Spinal cord (tissue), 9 donors: ENCODE measurements at regions not wholly inside any gene's neighbourhood (a gene's known extent, or its start where the extent isn't known, plus 50 kb on each side); places are given as distances from the start of the nearest gene placed in this dataset.

Source experiments
- DNase-seq, 6 donors: peaks; one replicate each; pipeline versions ENCODE4 v3.0.0 to v3.0.0-alpha.2; 2013 to 2015; ENCODE audit warnings: low spot score in 6 of 6, low read depth in 4 of 6
- H3K27ac ChIP-seq: one replicate; pipeline ENCODE4 v1.5.1; 2013; ENCODE audit warnings: low read depth, low read length, control low read depth
- H3K27me3 ChIP-seq: one replicate; pipeline ENCODE4 v1.6.1; 2013; ENCODE audit warnings: low read length; ENCODE audit not compliant: control insufficient read depth, insufficient read depth
- H3K36me3 ChIP-seq: one replicate; pipeline ENCODE4 v1.6.1; 2013; ENCODE audit warnings: low read length; ENCODE audit not compliant: control insufficient read depth, insufficient read depth
- H3K4me1 ChIP-seq: one replicate; pipeline ENCODE4 v1.6.1; 2013; ENCODE audit warnings: low read length; ENCODE audit not compliant: control insufficient read depth, insufficient read depth
- H3K4me3 ChIP-seq: one replicate; pipeline ENCODE4 v1.5.1; 2013; ENCODE audit warnings: low read depth, low read length, control low read depth
- H3K9me3 ChIP-seq: one replicate; pipeline ENCODE4 v1.6.1; 2013; ENCODE audit warnings: low read length; ENCODE audit not compliant: control insufficient read depth, insufficient read depth
- WGBS: methylation state at CpG from one replicate; pipeline ENCODE4 v1.1.5; 2013; ENCODE audit warnings: missing lambda C conversion rate; ENCODE audit not compliant: insufficient coverage; 5-methylcytosine and 5-hydroxymethylcytosine counted together
- donor health status: healthy.

DNA sequence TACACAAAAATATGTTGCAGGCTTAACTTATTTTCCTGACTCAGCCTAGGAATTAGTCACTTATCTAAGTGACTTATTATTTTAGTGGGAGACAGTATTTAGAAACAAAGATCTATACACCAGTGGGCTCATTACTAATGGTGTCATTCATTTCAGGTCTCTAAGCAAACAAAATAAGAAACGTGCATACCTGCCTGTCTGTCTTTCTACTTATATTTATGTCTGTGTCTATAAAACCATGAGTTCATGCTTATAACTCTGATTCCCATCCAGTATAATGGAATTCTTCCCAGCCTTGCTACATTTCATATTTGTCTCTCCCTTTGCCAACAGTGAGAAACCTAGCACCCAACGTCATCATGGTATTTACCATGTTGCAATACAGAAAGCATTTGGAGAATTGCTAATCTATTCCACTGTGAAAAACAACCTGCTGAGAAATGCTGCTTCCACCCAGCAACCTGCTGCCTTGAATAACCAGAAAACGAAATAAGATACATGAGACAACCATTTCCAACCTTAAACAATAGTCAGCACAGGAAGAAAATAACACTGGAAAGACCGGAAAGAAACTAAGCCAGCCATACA lies 501.0 kb downstream of the GLRX3 start:
- WGBS = 29% methylated on average over 1 of the region's 4 CpGs
- Histone ChIP-seq H3K9me3 (no peaks in the 10 kb centered on the region), H3K4me3 (no peak overlapping the region), H3K27ac (no peak overlapping the region), H3K36me3 (no peaks in the 10 kb centered on the region), H3K4me1 (no peaks in the 10 kb centered on the region), H3K27me3 (peaks cover 4% of the 10 kb centered on the region)
- peak in 2 of 6 donors; percentile 58 to 81 for DNase-seq

DNA sequence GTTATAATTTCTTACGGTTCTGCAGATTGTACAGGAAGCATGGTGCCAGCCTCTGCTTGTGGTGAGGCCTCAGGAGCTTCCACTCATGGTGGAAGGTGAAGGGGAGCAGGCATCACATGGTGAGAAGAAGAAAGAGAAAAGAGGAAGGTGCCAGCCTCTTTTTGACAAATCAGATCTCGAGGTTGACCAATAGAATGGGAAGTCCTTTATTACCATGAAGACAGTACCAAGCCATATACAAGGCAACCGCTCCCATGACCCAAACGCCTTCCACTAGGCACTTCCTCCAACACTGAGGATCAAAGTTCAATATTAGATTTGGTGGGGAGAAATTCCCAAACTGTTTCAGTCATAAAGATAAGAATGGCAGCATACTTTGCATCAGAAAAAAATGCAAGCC lies 502.8 kb downstream of the GLRX3 start:
- Histone ChIP-seq H3K4me3 (no peak overlapping the region), H3K27ac (no peak overlapping the region), H3K4me1 (no peaks in the 10 kb centered on the region), H3K36me3 (no peaks in the 10 kb centered on the region), H3K9me3 (no peaks in the 10 kb centered on the region), H3K27me3 (peaks cover 4% of the 10 kb centered on the region)
- DNase-seq = no peak
- 100% methylated on average over 1 of the region's 4 CpGs for WGBS

DNA sequence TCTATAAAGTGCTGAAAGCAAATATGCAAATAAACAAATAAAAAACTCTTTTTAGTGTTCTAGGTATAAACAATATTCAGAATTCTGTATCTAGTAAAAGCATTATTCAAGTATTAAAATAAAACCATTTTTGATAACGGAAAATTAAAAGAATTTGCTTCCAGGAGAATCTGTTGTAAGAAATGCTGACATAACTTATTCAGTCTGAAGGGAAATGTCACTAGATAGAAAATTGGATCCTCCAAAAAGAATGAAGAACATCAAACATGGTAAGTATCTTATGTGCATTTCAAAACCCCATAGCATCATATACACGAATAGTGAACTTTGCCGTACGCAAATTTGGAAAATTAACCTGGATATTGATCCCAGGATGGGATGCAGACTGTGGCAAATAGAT lies 506.7 kb downstream of the GLRX3 start:
- no peaks in the 10 kb centered on the region for H3K27me3 ChIP-seq
- H3K27ac ChIP-seq = no peak overlapping the region
- H3K4me3 ChIP-seq = no peak overlapping the region
- H3K9me3 ChIP-seq = no peaks in the 10 kb centered on the region
- no peaks in the 10 kb centered on the region for H3K4me1 ChIP-seq
- H3K36me3 ChIP-seq = no peaks in the 10 kb centered on the region
- WGBS = 100% methylated on average over 2 of the region's 4 CpGs
- no peak for DNase-seq

DNA sequence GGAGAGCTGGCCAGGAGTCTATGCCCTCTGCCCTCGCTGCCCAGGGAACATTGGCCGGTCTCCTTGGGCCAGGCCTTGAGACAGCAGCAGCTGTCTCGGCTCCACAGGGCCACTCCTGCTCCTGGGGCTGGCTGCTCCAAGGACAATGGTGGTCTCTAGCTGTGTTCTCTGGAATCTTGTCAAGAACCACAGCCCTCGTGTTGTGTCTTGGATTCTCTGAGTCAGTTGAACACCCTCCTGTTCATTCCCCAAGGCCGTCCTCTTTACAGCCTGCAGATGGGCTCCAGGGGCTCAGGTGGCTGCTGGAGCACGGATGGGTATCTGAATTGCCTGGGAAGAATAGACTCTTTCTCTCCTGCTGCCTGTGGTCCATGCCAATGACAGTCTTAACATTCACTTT lies 511.1 kb downstream of the GLRX3 start:
- no peak for DNase-seq
- Histone ChIP-seq H3K4me1 (no peaks in the 10 kb centered on the region), H3K9me3 (no peaks in the 10 kb centered on the region), H3K36me3 (no peaks in the 10 kb centered on the region), H3K4me3 (no peak overlapping the region), H3K27ac (no peak overlapping the region), H3K27me3 (no peaks in the 10 kb centered on the region)
- 62% methylated on average over 5 of the region's 6 CpGs for WGBS

DNA sequence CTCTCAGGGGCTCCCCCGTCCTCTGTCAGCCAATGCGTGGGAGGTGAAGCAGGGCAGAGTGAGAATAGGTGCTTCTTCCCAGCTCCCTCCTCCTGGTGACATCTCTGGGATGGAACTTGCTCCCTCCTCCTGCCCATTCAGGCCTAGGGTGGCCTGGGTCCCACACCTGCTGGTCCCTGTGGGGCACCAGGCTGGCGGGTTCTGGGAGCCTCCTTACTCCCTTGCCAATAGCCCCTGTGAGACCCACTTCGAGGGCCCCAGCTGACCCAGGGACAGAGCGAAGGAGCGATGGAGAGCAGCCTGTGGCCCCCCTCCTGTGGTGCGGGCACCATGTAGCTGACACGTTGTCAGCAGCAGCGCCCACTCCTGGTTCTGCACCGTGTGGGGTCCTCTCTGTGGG lies 512.6 kb downstream of the GLRX3 start:
- H3K27me3 ChIP-seq = no peaks in the 10 kb centered on the region
- 83% methylated on average over 7 of the region's 10 CpGs for WGBS

DNA sequence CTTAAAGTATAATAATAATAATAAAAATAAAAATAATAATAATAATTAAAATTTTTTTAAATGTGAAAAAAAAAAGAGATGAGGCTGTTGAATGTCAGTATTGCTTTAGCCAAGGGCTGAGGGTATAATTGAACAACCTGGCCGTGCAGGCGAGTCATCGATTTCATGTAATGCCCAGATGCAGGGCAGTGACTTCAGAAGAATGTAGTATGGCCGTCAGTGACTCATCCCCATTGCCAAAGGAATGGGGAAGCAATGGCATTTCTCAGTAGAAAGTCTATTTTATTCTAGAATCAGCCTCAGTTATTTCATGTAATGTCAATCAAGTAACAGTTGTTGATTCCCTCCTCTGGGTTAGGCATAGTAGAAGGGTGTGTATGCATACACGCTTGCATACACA lies 516.4 kb downstream of the GLRX3 start:
- Histone ChIP-seq H3K9me3 (no peaks in the 10 kb centered on the region), H3K27ac (no peak overlapping the region), H3K36me3 (no peaks in the 10 kb centered on the region), H3K27me3 (no peaks in the 10 kb centered on the region), H3K4me3 (no peak overlapping the region), H3K4me1 (peaks cover 3% of the 10 kb centered on the region)
- 96% methylated on average over 3 of the region's 5 CpGs for WGBS
- no peak for DNase-seq

More for the DNA sequence above, 512.6 kb downstream of the GLRX3 start:
- H3K4me1 ChIP-seq = no peaks in the 10 kb centered on the region
- no peak overlapping the region for H3K27ac ChIP-seq
- H3K9me3 ChIP-seq = no peaks in the 10 kb centered on the region
- H3K36me3 ChIP-seq = no peaks in the 10 kb centered on the region
- no peak overlapping the region for H3K4me3 ChIP-seq
- DNase-seq = no peak

DNA sequence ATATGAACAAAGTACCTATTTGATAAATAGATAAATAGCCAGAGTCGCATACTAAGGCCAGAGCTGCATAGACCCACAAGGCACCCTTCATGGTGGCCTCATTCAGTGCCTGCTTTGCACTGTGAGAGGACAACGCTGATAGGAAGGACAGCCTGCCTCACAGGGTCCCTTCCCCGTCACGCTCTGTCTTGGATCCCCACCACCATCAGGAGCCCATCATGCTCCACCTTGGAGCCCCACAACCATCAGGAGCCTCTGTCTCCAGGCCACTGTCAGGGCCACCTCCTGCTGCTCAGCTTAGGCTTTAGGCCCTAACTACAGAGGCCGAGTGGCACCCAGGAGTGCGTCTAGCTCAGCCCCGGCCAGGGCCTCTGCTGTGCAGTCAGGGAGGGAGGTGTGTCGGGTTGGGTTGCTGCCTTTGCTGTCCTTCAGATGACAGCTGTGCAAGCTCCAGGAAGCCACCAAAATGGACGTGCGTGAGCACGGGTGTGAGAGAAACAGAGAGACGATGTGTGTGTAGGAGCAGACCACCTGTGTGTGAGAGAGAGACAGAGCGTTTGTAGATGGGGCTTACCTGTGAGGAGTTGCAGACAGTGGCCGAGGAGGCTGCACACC lies 516.9 kb downstream of the GLRX3 start:
- Histone ChIP-seq H3K36me3 (no peaks in the 10 kb centered on the region), H3K27me3 (no peaks in the 10 kb centered on the region), H3K4me3 (no peak overlapping the region), H3K4me1 (peaks cover 3% of the 10 kb centered on the region), H3K9me3 (no peaks in the 10 kb centered on the region), H3K27ac (no peak overlapping the region)
- WGBS = 90% methylated on average over 14 of the region's 14 CpGs
- DNase-seq = no peak

DNA sequence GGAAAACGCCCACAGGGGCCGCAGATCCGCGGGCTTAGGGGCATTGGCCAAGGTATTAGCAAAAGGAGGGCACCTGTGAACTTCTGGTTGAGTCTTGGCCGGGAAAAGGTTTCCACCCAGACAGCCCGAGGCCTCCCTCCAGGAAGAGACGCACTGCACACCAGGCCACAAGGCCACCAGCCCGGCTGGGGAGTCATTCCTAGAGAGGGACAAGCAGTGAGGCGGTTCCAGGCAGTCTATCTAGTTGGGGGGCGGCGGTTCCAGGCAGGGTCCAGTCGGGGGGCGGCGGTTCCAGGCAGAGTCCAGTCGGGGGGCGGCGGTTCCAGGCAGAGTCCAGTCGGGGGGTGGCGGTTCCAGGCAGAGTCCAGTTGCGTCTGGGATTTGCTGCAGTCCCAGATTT lies 518.5 kb downstream of the GLRX3 start:
- WGBS = 96% methylated on average over 20 of the region's 20 CpGs
- DNase-seq = no peak
- Histone ChIP-seq H3K4me1 (peaks cover 3% of the 10 kb centered on the region), H3K9me3 (no peaks in the 10 kb centered on the region), H3K36me3 (no peaks in the 10 kb centered on the region), H3K27me3 (no peaks in the 10 kb centered on the region), H3K27ac (no peak overlapping the region), H3K4me3 (no peak overlapping the region)

DNA sequence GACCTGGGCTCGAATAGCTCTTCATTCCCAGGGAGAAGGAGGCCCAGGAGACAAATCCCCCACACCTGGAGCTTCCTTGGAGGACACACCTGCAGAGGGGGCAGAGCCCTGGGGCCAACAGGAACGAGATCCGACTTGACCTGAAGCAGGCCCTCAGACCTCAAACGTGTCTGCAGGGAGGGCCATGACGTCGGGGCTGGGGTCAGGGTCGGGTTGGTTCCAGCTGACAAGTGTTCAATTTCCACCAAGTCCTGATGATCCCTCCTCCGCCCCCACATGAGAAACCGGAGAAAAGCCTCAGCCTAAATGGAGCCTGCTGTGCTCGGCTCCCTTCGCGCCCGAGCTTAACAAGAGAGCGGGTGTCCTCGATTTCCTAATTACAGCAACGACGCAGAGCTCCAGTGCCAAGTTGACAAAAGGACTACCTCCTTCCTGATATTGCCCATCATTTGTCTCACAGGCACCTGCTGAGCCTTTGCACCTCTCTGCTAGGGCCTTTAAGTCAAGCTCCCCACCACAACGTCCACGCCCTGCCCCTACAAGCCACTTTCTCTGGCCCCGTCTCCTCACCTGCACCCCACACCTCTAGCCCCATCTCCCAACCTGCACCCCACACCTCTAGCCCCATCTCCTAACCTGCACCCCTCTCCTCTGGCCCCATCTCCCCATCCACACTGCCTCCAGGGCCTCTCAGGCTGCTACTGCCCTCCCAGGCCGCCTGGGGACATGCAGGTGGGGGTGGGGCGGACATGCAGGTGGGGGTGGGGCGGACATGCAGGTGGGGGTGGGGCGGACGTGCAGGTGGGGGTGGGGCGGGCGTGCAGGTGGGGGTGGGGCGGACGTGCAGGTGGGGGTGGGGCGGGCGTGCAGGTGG lies 519.4 kb downstream of the GLRX3 start:
- no peak overlapping the region for H3K4me3 ChIP-seq
- no peaks in the 10 kb centered on the region for H3K36me3 ChIP-seq
- H3K27ac ChIP-seq = no peak overlapping the region
- H3K9me3 ChIP-seq = no peaks in the 10 kb centered on the region
- no peaks in the 10 kb centered on the region for H3K27me3 ChIP-seq
- no peak for DNase-seq
- WGBS = 69% methylated on average over 20 of the region's 31 CpGs
- peaks cover 3% of the 10 kb centered on the region for H3K4me1 ChIP-seq

DNA sequence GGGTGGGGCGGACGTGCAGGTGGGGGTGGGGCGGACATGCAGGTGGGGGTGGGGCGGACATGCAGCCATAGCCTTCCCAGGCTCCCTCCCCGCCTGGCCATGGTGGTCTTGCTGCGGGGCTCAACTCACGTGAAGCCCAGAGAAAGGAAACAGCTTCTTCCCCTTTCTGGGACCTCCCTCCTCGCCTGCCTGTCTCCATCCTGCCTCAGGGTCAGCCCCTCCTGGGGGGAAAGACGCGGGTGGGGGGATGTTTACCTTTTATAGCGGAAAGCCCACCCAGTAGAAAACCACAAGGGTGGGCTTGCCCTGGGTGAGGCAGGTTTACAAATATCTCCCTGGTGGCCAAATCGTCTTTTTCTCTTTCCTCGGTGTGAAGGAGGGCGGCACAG lies 520.0 kb downstream of the GLRX3 start:
- Histone ChIP-seq H3K4me3 (no peak overlapping the region), H3K36me3 (no peaks in the 10 kb centered on the region), H3K27ac (no peak overlapping the region), H3K9me3 (no peaks in the 10 kb centered on the region), H3K4me1 (peaks cover 3% of the 10 kb centered on the region), H3K27me3 (no peaks in the 10 kb centered on the region)
- WGBS = 87% methylated on average over 7 of the region's 14 CpGs
- DNase-seq = no peak
